ENCODE measurements at regions not wholly inside any gene's neighbourhood (a gene's known extent, or its start where the extent isn't known, plus 50 kb on each side); places are given as distances from the start of the nearest gene placed in this dataset.

DNA sequence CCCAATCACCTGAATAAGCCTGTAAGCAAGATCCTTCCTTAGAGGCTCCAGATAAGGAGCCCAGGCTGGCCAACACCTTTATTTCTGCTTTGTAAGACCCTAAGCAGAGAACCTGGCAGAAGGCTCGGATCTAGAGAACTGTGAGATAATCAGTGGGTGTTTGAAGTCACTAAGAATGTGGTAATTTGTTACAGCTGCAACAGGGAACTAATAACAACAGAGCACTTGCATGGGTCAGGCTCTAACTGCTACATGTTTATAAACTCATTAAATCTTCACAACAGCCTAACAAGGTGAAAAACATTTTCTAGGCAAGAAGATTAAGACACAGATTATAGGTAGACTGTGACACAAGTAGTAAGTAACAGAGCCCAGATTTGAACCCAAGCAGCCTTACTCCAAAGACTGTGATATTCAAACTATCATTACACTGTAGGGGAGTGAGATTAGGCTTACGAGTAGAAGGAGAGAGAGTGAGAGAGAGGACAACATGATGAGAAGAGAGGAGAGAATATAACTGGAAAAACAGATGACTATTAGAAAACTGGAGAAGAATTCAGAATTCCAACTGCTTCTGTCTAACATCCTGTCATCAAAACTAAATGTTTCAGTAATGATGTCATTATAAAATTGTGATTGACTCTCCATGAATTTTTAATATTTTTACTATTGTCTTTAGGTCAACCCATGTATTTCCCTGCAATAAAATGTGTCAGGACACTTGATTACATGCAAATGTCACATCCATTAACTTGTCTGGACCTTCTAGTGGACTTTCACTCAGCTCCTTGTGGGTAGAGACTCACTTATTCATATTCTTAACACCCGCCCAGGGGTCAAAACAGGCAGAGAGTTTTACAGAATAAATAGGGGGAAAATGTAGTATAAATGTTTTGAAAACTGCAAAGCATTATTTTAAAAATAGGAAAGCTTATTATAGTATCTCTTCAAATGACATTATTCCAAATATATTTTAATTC is 290.9 kb upstream of the RGMB start:
- TF ChIP-seq CTCF (IDR thresholded peaks at IDR 0.05) (no peak), POLR2A (IDR thresholded peaks at IDR 0.05) (no peak)

Data from uterus (tissue), 2 donors.